ENCODE measurements at regions not wholly inside any gene's neighbourhood (a gene's known extent, or its start where the extent isn't known, plus 50 kb on each side); places are given as distances from the start of the nearest gene placed in this dataset.

DNA sequence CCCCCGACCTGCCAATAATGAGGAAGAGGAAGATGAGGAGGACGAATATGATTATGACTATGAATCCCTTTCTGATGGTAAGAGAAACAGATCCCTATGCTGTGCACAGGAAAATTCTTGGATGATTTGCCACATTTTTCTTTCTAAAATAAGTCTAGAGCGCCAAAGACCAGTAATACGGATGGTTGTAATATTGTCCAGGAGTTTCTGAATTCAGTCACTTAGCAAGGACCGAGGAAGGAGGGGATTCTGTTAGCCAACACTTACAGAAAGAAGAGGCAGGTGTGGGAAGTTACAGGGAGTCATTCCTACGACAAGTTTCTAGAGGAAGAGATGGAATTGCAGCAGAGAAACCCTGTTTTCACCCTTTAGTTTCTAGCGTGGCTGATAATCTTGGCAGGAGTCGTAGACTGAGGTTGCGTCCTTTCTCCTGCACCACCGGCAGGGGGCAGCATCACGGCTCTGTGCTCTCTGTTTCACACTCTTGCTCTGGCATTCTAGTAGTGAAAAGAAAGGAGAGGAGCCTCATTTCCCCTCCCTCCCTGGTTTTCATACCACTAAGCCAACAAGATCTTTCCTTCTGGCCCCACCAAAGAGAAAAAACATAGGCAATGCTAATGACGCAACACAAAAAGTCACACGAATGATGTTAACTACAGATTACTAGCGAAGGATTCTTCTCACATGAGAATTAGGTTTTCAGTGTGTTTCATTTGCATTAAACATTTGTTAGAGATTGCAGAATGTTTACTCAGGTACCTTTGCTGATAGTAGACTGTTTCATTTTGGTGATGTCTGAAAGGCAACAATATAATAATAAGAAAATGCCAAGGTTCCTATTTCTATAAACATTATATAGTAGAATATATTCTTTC is 82.7 kb downstream of the NOC3L start:
- H3K9me3 ChIP-seq (ENCODE audit: low read depth), result no peaks in the 10 kb centered on the region
- no peaks in the 10 kb centered on the region for H3K4me1 ChIP-seq (ENCODE audit: low read depth)
- no peak overlapping the region for H3K27ac ChIP-seq
- TF ChIP-seq, protein P1, sequence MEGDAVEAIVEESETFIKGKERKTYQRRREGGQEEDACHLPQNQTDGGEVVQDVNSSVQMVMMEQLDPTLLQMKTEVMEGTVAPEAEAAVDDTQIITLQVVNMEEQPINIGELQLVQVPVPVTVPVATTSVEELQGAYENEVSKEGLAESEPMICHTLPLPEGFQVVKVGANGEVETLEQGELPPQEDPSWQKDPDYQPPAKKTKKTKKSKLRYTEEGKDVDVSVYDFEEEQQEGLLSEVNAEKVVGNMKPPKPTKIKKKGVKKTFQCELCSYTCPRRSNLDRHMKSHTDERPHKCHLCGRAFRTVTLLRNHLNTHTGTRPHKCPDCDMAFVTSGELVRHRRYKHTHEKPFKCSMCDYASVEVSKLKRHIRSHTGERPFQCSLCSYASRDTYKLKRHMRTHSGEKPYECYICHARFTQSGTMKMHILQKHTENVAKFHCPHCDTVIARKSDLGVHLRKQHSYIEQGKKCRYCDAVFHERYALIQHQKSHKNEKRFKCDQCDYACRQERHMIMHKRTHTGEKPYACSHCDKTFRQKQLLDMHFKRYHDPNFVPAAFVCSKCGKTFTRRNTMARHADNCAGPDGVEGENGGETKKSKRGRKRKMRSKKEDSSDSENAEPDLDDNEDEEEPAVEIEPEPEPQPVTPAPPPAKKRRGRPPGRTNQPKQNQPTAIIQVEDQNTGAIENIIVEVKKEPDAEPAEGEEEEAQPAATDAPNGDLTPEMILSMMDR (IDR thresholded peaks at IDR 0.05; ENCODE audit: low read depth, low read length), result peak; percentile 96
- no peak overlapping the region for H3K4me3 ChIP-seq
- DNase-seq (ENCODE audit: low read depth in 1 of 2, low spot score in 1 of 2), result peak; percentile 73 to 74
- H3K36me3 ChIP-seq, result no peaks in the 10 kb centered on the region
- H3K27me3 ChIP-seq, result no peaks in the 10 kb centered on the region

DNA sequence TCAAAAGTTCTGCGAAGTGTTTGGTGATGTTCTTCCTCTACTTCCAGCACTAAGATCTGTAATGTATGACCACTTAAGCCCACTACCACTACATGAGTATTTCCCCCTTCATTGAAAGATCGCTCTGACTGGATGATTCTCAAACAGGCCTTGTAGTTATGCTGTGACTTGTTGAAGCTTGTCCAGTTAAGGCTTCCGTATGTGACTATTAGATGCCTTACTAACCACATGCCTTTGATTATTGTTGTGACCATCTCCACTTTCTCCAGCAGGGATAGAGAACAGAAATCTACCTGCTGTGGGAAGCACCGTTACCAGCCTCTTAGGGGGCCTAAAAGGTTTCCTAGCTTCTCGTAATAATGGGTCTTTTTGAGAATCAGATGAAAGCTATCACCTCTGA is 81.1 kb downstream of the NOC3L start:
- no peaks in the 10 kb centered on the region for H3K4me1 ChIP-seq (ENCODE audit: low read depth)
- TF ChIP-seq, protein P1 (IDR thresholded peaks at IDR 0.05; ENCODE audit: low read depth, low read length), result no peak
- no peaks in the 10 kb centered on the region for H3K9me3 ChIP-seq (ENCODE audit: low read depth)
- H3K27ac ChIP-seq, result no peak overlapping the region
- DNase-seq (ENCODE audit: low read depth in 1 of 2, low spot score in 1 of 2), result no peak
- no peaks in the 10 kb centered on the region for H3K27me3 ChIP-seq
- no peaks in the 10 kb centered on the region for H3K36me3 ChIP-seq
- no peak overlapping the region for H3K4me3 ChIP-seq

DNA sequence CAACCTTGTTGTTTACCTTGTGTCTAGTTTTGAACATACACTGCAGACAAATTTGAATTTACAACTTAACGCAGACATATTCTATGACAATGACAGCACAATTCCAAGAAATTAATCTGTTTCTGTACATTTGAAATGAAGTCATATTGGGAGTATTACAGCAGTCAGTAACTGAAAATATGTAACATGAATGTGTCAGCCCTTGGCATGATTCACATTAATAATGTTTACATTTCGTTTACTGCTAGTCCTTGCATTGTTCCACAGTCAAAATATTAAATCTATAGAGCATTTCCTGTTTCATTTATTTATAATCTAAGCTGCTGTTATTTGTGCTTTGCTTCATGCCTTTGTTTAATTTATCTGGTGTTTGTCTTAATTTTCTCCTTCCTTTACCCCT is 80.4 kb downstream of the NOC3L start:
- no peaks in the 10 kb centered on the region for H3K27me3 ChIP-seq
- no peaks in the 10 kb centered on the region for H3K9me3 ChIP-seq (ENCODE audit: low read depth)
- no peak overlapping the region for H3K27ac ChIP-seq
- TF ChIP-seq, protein P1 (IDR thresholded peaks at IDR 0.05; ENCODE audit: low read depth, low read length), result no peak
- no peaks in the 10 kb centered on the region for H3K4me1 ChIP-seq (ENCODE audit: low read depth)
- H3K4me3 ChIP-seq, result no peak overlapping the region
- no peak for DNase-seq (ENCODE audit: low read depth in 1 of 2, low spot score in 1 of 2)
- no peaks in the 10 kb centered on the region for H3K36me3 ChIP-seq
